GM12872 (cell line): ENCODE measurements at regions not wholly inside any gene's neighbourhood (a gene's known extent, or its start where the extent isn't known, plus 50 kb on each side); places are given as distances from the start of the nearest gene placed in this dataset.

Source experiments
- TF ChIP-seq, protein P1 (sequence below): IDR thresholded peaks from 3 replicates; pipeline ENCODE4 v1.5.1; 2011; ENCODE audit warnings: low read depth, mild to moderate bottlenecking, low read length, moderate library complexity; ENCODE audit not compliant: insufficient read depth

DNA sequence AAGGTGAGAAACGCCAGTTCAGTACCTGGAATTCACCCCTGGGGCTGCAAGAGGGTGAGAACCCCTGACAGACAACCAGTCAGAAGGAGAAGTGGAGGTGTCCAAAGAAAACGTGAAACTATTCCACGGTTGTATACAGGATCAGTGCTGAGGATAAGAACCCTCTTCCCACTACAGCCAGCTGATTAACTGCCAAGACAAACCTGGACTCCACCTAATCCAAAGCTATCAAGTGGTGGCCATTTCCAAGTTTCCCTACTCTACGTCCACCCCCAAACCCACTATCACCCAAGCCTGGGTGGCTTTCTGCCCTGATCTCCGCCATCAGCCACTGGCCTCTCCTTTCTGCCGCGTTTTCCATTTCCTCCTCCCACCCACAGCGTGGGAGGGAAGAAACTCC, 312.3 kb upstream of the ID2 start:
- TF ChIP-seq, protein P1, sequence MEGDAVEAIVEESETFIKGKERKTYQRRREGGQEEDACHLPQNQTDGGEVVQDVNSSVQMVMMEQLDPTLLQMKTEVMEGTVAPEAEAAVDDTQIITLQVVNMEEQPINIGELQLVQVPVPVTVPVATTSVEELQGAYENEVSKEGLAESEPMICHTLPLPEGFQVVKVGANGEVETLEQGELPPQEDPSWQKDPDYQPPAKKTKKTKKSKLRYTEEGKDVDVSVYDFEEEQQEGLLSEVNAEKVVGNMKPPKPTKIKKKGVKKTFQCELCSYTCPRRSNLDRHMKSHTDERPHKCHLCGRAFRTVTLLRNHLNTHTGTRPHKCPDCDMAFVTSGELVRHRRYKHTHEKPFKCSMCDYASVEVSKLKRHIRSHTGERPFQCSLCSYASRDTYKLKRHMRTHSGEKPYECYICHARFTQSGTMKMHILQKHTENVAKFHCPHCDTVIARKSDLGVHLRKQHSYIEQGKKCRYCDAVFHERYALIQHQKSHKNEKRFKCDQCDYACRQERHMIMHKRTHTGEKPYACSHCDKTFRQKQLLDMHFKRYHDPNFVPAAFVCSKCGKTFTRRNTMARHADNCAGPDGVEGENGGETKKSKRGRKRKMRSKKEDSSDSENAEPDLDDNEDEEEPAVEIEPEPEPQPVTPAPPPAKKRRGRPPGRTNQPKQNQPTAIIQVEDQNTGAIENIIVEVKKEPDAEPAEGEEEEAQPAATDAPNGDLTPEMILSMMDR, result no peak

GRCh38 chr2:8370258-8370802, 311.5 kb upstream of the ID2 start:
- TF ChIP-seq, protein P1, result no peak

DNA sequence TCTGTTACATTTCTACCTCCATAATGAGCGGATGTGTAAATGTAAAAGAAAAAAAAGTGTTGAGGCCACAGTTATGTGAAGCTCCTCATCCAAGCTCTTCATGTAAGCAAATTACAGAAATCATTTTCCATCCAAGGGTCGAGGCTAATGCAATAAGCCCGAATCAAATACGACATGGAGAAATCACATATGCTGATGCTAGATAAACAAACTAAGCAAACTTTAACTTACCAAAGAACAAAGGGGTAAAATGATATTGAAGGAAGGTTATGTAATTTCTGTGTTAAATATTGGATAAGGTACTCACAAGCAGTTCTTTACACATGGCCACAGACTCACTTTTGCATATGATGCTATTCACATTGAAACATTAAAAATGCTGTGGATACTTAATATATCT, 310.2 kb upstream of the ID2 start:
- TF ChIP-seq, protein P1, result no peak

DNA sequence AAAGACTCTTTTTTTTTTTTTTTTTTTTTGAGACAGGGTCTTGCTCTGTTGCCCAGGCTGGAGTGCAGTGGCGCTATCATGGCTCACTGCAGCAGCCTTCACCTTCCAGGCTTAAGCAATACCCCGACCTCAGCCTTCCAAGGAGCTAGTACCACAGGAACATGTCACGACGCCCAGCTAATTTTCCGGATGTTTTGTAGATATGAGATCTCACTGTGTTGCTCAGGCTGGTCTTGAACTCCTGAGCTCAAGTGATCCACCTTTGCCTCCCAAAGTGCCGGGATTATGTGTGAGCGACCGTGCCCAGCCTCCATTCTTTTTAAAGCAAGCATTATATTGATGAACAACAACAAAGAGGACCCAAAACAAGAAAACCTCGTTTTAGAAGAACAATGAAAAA, 307.1 kb upstream of the ID2 start:
- TF ChIP-seq, protein P1, result no peak

- TF ChIP-seq, protein P1, result no peak
Observed at GRCh38 chr2:8376603-8377410, 305.0 kb upstream of the ID2 start.

- TF ChIP-seq, protein P1, result no peak
Observed at GRCh38 chr2:8378016-8378810, 303.6 kb upstream of the ID2 start.

DNA sequence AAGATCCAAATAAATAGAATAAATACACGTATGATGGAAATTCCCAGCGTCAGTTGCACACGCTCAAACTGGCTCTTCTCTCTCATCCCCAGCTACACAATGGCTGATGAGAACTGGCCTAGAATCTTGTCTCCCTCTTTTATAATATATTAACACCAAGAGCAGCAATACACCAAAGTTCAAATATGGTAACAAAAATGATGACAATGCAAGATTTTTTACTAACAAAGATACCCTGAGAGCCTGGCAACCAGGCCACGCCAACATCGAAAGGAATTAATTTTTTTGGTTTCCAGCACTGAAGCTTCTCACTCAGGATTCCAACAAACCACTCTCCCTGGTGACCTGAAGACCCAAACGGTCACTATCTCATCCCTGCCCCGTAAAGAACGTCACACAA, 302.7 kb upstream of the ID2 start:
- TF ChIP-seq, protein P1, result no peak
